ENCODE measurements at regions not wholly inside any gene's neighbourhood (a gene's known extent, or its start where the extent isn't known, plus 50 kb on each side); places are given as distances from the start of the nearest gene placed in this dataset.

DNA sequence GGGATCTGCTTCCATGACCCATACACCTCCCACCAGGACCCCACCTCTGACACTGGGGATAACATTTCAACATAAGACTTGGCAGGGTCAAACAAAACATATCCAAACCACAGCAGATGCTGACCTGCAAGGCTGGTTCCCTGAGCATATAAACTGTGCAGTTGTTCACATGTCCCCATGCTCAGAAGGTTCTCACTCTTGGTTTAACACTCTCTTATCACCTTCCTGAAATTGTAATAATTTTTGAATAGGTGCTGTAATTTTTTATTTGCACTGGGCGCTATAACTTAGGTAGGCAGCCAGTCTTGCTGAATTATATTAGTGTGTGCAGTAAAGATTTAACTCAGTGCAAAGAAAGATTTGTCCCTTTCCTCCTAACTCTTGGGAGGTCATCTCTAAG, 824.8 kb upstream of the SOX9 start:
- Histone ChIP-seq H4K20me1 (ENCODE audit: insufficient read depth, low read length, poor library complexity, severe bottlenecking) (no peaks in the 10 kb centered on the region), H3K27me3 (ENCODE audit: insufficient read depth, low read length, poor library complexity, severe bottlenecking) (no peaks in the 10 kb centered on the region), H3K9ac (ENCODE audit: low read depth, low read length, poor library complexity, severe bottlenecking) (no peak overlapping the region), H3F3A (ENCODE audit: low read depth) (no peaks in the 10 kb centered on the region), H2AFZ (ENCODE audit: low read length) (no peak overlapping the region), H3K9me3 (ENCODE audit: insufficient read depth, low read depth, low read length) (no peaks in the 10 kb centered on the region), H3K36me3 (ENCODE audit: insufficient read depth, low read length) (no peaks in the 10 kb centered on the region), H3K4me1 (ENCODE audit: insufficient read depth, low read length, poor library complexity, severe bottlenecking) (no peaks in the 10 kb centered on the region), H3K9me2 (replicated peaks; ENCODE audit: low read depth, low read length) (no peaks in the 10 kb centered on the region), H3K79me2 (ENCODE audit: insufficient read depth, low read length) (no peaks in the 10 kb centered on the region), H3K4me3 (ENCODE audit: low read length, poor library complexity, severe bottlenecking) (no peak overlapping the region), H3K4me2 (ENCODE audit: low read depth, low read length, poor library complexity, severe bottlenecking) (no peak overlapping the region)
- TF ChIP-seq, protein P1, sequence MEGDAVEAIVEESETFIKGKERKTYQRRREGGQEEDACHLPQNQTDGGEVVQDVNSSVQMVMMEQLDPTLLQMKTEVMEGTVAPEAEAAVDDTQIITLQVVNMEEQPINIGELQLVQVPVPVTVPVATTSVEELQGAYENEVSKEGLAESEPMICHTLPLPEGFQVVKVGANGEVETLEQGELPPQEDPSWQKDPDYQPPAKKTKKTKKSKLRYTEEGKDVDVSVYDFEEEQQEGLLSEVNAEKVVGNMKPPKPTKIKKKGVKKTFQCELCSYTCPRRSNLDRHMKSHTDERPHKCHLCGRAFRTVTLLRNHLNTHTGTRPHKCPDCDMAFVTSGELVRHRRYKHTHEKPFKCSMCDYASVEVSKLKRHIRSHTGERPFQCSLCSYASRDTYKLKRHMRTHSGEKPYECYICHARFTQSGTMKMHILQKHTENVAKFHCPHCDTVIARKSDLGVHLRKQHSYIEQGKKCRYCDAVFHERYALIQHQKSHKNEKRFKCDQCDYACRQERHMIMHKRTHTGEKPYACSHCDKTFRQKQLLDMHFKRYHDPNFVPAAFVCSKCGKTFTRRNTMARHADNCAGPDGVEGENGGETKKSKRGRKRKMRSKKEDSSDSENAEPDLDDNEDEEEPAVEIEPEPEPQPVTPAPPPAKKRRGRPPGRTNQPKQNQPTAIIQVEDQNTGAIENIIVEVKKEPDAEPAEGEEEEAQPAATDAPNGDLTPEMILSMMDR (conservative IDR thresholded peaks at IDR 0.05; ENCODE audit: low read length) = no peak
- no peak for TF ChIP-seq EZH2phosphoT487 (IDR thresholded peaks at IDR 0.05; ENCODE audit: borderline replicate concordance)

DNA sequence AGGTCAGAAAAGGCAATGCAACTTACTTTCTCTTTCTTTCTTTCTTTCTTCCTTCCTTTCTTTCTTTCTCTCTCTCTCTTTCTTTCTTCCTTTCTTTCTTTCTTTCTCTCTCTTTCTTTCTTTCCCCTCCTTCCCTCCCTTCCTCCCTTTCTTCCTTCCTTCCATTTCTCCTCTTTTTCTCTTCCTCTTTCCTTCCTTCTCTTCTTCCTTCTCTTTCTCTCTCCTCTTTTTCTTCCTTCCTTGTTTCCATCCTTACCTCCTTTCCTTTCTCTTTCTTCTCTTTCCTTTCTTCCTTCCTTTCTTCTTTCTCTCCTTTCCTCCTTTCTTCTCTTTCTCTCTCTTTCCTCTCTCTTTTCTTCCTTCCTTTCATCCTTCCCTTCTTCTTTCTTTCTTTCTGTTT, 819.8 kb upstream of the SOX9 start:
- Histone ChIP-seq H4K20me1 (ENCODE audit: insufficient read depth, low read length, poor library complexity, severe bottlenecking) (no peaks in the 10 kb centered on the region), H3K9me2 (replicated peaks; ENCODE audit: low read depth, low read length) (no peaks in the 10 kb centered on the region), H3K27me3 (ENCODE audit: insufficient read depth, low read length, poor library complexity, severe bottlenecking) (no peaks in the 10 kb centered on the region), H3K9ac (ENCODE audit: low read depth, low read length, poor library complexity, severe bottlenecking) (no peak overlapping the region), H3F3A (ENCODE audit: low read depth) (no peaks in the 10 kb centered on the region), H3K36me3 (ENCODE audit: insufficient read depth, low read length) (no peaks in the 10 kb centered on the region), H3K4me2 (ENCODE audit: low read depth, low read length, poor library complexity, severe bottlenecking) (no peak overlapping the region), H3K4me3 (ENCODE audit: low read length, poor library complexity, severe bottlenecking) (no peak overlapping the region), H3K79me2 (ENCODE audit: insufficient read depth, low read length) (no peaks in the 10 kb centered on the region), H3K9me3 (ENCODE audit: insufficient read depth, low read depth, low read length) (no peaks in the 10 kb centered on the region), H3K4me1 (ENCODE audit: insufficient read depth, low read length, poor library complexity, severe bottlenecking) (no peaks in the 10 kb centered on the region), H2AFZ (ENCODE audit: low read length) (no peak overlapping the region)
- TF ChIP-seq, protein P1 (conservative IDR thresholded peaks at IDR 0.05; ENCODE audit: low read length) = no peak
- no peak for TF ChIP-seq EZH2phosphoT487 (IDR thresholded peaks at IDR 0.05; ENCODE audit: borderline replicate concordance)

DNA sequence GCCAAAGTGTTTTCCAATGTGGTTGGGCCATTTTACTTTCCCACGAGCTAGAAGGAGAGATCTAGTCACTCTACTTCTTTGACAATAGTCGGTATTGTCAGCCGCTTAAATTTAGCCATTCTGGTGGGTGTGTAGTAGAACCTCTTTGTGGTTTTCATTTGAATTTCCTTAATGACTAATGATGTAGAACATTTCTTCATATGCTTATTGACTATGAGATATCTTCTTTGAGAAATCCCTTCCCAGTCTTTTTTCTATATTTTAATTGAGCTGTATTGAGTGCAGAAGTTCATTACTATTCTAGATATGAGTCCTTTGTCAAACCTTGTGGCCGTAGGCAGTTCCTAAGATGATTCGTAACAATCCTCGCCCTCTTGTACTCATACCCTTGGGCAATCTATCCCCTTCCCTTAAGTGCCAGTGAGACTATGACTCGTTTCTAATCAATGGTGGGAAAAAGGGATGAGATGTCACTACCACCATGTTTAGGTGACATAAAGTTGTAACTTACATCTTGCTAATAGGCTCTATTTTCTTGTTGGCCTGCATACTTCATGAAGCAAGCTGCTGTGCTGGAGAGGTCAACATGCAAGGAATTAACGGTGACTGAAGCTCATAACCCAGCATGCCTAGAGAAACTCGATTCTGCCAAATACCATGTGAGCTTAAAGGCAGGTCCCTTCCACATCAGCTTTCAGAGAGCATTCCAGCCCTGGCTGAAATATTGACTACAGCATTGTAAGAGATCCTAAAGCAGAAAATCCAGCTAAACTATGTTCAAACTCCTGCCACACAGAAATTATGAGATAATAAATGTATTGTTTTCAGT, 817.9 kb upstream of the SOX9 start:
- Histone ChIP-seq H3K9me3 (ENCODE audit: insufficient read depth, low read depth, low read length) (no peaks in the 10 kb centered on the region), H3K36me3 (ENCODE audit: insufficient read depth, low read length) (no peaks in the 10 kb centered on the region), H3K79me2 (ENCODE audit: insufficient read depth, low read length) (no peaks in the 10 kb centered on the region), H4K20me1 (ENCODE audit: insufficient read depth, low read length, poor library complexity, severe bottlenecking) (no peaks in the 10 kb centered on the region), H3K4me1 (ENCODE audit: insufficient read depth, low read length, poor library complexity, severe bottlenecking) (no peaks in the 10 kb centered on the region), H2AFZ (ENCODE audit: low read length) (no peak overlapping the region), H3K9ac (ENCODE audit: low read depth, low read length, poor library complexity, severe bottlenecking) (no peak overlapping the region), H3K27me3 (ENCODE audit: insufficient read depth, low read length, poor library complexity, severe bottlenecking) (no peaks in the 10 kb centered on the region), H3K4me2 (ENCODE audit: low read depth, low read length, poor library complexity, severe bottlenecking) (no peak overlapping the region), H3K4me3 (ENCODE audit: low read length, poor library complexity, severe bottlenecking) (no peak overlapping the region), H3F3A (ENCODE audit: low read depth) (no peaks in the 10 kb centered on the region), H3K9me2 (replicated peaks; ENCODE audit: low read depth, low read length) (no peaks in the 10 kb centered on the region)
- TF ChIP-seq EZH2phosphoT487 (IDR thresholded peaks at IDR 0.05; ENCODE audit: borderline replicate concordance) = no peak
- TF ChIP-seq, protein P1 (conservative IDR thresholded peaks at IDR 0.05; ENCODE audit: low read length) = no peak

Measured in Loucy (cell line).